Epithelial cell of proximal tubule (primary cell): ENCODE measurements at regions not wholly inside any gene's neighbourhood (a gene's known extent, or its start where the extent isn't known, plus 50 kb on each side); places are given as distances from the start of the nearest gene placed in this dataset.

Experiments used
- DNase-seq: peaks from one replicate; pipeline ENCODE4 v3.0.0-alpha.2; 2011; ENCODE audit warnings: low read depth
- H3K4me3 ChIP-seq: 2 replicates; pipeline ENCODE4 v1.5.1; 2011; ENCODE audit warnings: low read depth, mild to moderate bottlenecking, low read length
- CTCF ChIP-seq: conservative IDR thresholded peaks from 2 replicates; pipeline ENCODE4 v1.5.1; 2012; ENCODE audit warnings: low read depth, mild to moderate bottlenecking, low read length

- TF ChIP-seq CTCF: peak; percentile 38
- H3K4me3 ChIP-seq: no peak overlapping the region
- no peak for DNase-seq
Measured at GRCh38 chr12:79512068-79512467, 178.7 kb downstream of the PAWR start.

- peak; percentile 16 for TF ChIP-seq CTCF
- H3K4me3 ChIP-seq: no peak overlapping the region
- DNase-seq: no peak
Measured at GRCh38 chr12:79508622-79509021, 182.1 kb downstream of the PAWR start.
